Breast epithelium (tissue), 3 donors: ENCODE measurements at regions not wholly inside any gene's neighbourhood (a gene's known extent, or its start where the extent isn't known, plus 50 kb on each side); places are given as distances from the start of the nearest gene placed in this dataset.

ENCODE experiments used
- CTCF ChIP-seq, 3 donors: fragments of 450-650 bp; IDR thresholded peaks; one replicate each; pipeline ENCODE4 v1.5.1; 2016 to 2017; ENCODE audit warnings: antibody characterized with exemption in 3 of 3, mild to moderate bottlenecking in 3 of 3, moderate library complexity in 3 of 3
- POLR2A ChIP-seq: fragments of 450-650 bp; IDR thresholded peaks from one replicate; pipeline ENCODE4 v1.6.1; 2016; ENCODE audit warnings: antibody characterized with exemption, mild to moderate bottlenecking, moderate library complexity
- POLR2AphosphoS5 ChIP-seq, 3 donors: sonication (generic); formaldehyde crosslinking; IDR thresholded peaks; one replicate each; pipeline ENCODE4 v1.6.1; 2017; ENCODE audit warnings: antibody characterized with exemption in 3 of 3

- TF ChIP-seq CTCF (IDR thresholded peaks at IDR 0.05) (no peak), POLR2AphosphoS5 (IDR thresholded peaks at IDR 0.05) (no peak), POLR2A (no peak)
These were observed 65.9 kb upstream of the OTOGL start for GRCh38 chr12:80033448-80033847.
